GM23248 (cell line): ENCODE measurements at regions not wholly inside any gene's neighbourhood (a gene's known extent, or its start where the extent isn't known, plus 50 kb on each side); places are given as distances from the start of the nearest gene placed in this dataset. TPM values are rescaled to one million over a fixed set of nuclear protein-coding genes. Genes with fewer than 3 reads are reported as not detected.

ENCODE experiments used
- DNase-seq: peaks from one replicate; pipeline ENCODE4 v3.0.0-alpha.2; 2015
- H2AFZ ChIP-seq: fragments of 200-600 bp; sonication (generic); 2 replicates; pipeline ENCODE4 v1.6.1; 2016; ENCODE audit warnings: antibody characterized with exemption
- H3F3A ChIP-seq: fragments of 200-600 bp; sonication (generic); 2 replicates; pipeline ENCODE4 v1.6.1; 2016; ENCODE audit warnings: mild to moderate bottlenecking, antibody characterized with exemption, mixed run types; ENCODE audit not compliant: insufficient read depth
- H3K27ac ChIP-seq: fragments of 200-600 bp; sonication (generic); 2 replicates; pipeline ENCODE4 v1.5.1; 2016; ENCODE audit warnings: mild to moderate bottlenecking
- H3K27me3 ChIP-seq: fragments of 200-600 bp; sonication (generic); replicated peaks from 2 replicates; pipeline ENCODE4 v1.6.1; 2016; ENCODE audit warnings: mild to moderate bottlenecking; ENCODE audit not compliant: insufficient read depth
- H3K36me3 ChIP-seq: fragments of 200-600 bp; sonication (generic); 2 replicates; pipeline ENCODE4 v1.6.1; 2016; ENCODE audit warnings: low read depth, mild to moderate bottlenecking
- H3K4me1 ChIP-seq: fragments of 200-600 bp; sonication (generic); 2 replicates; pipeline ENCODE4 v1.6.1; 2016; ENCODE audit warnings: mild to moderate bottlenecking; ENCODE audit not compliant: insufficient read depth
- H3K4me2 ChIP-seq: fragments of 200-600 bp; sonication (generic); one replicate; pipeline ENCODE4 v1.6.1; 2016; ENCODE audit warnings: mild to moderate bottlenecking; ENCODE audit not compliant: unreplicated experiment
- H3K4me3 ChIP-seq: fragments of 200-600 bp; sonication (generic); 2 replicates; pipeline ENCODE4 v1.5.1; 2016; ENCODE audit warnings: mild to moderate bottlenecking
- H3K79me2 ChIP-seq: fragments of 200-600 bp; sonication (generic); 2 replicates; pipeline ENCODE4 v1.6.1; 2016; ENCODE audit warnings: mild to moderate bottlenecking; ENCODE audit not compliant: insufficient read depth
- H3K9ac ChIP-seq: fragments of 200-600 bp; sonication (generic); 2 replicates; pipeline ENCODE4 v1.6.1; 2016; ENCODE audit warnings: mild to moderate bottlenecking
- H3K9me2 ChIP-seq: fragments of 200-600 bp; sonication (generic); 2 replicates; pipeline ENCODE4 v1.6.1; 2016; ENCODE audit warnings: mixed run types, mild to moderate bottlenecking, moderate library complexity; ENCODE audit not compliant: insufficient read depth
- H3K9me3 ChIP-seq: fragments of 200-600 bp; sonication (generic); one replicate; pipeline ENCODE4 v1.6.1; 2017; ENCODE audit warnings: low read depth
- H4K20me1 ChIP-seq: fragments of 200-600 bp; sonication (generic); 2 replicates; pipeline ENCODE4 v1.6.0; 2016; ENCODE audit not compliant: insufficient read depth
- EZH2 ChIP-seq: fragments of 200-600 bp; sonication (generic); IDR thresholded peaks from 2 replicates; pipeline ENCODE4 v1.6.1; 2018; ENCODE audit warnings: antibody characterized with exemption, mild to moderate bottlenecking; ENCODE audit not compliant: insufficient read depth, poor library complexity, severe bottlenecking
- EZH2phosphoT487 ChIP-seq: fragments of 200-600 bp; sonication (generic); IDR thresholded peaks from 2 replicates; pipeline ENCODE4 v1.6.1; 2018; ENCODE audit warnings: antibody characterized with exemption, moderate library complexity, mild to moderate bottlenecking, low read depth; ENCODE audit not compliant: insufficient read depth
- WGBS, 2 experiments: methylation state at CpG; one replicate each; pipeline ENCODE4 v1.1.6; 2015 to 2017; ENCODE audit warnings: low lambda C conversion rate in 2 of 2, low coverage in 1 of 2; ENCODE audit errors: missing lambda C conversion rate in 2 of 2; 5-methylcytosine and 5-hydroxymethylcytosine counted together
- in situ Hi-C: fragments of 300-500 bp; cut with MboI; formaldehyde crosslinking; loops from 2 replicates; pipeline ENCODE4 v1.15.0; 2020
- small RNA-seq: library from RNA; depleted of rRNA; stranded (forward); fragments of <200 nt; gene quantifications from one replicate; pipeline ENCODE3, GENCODE V24; 2014; ENCODE audit warnings: low read depth, low replicate concordance

DNA sequence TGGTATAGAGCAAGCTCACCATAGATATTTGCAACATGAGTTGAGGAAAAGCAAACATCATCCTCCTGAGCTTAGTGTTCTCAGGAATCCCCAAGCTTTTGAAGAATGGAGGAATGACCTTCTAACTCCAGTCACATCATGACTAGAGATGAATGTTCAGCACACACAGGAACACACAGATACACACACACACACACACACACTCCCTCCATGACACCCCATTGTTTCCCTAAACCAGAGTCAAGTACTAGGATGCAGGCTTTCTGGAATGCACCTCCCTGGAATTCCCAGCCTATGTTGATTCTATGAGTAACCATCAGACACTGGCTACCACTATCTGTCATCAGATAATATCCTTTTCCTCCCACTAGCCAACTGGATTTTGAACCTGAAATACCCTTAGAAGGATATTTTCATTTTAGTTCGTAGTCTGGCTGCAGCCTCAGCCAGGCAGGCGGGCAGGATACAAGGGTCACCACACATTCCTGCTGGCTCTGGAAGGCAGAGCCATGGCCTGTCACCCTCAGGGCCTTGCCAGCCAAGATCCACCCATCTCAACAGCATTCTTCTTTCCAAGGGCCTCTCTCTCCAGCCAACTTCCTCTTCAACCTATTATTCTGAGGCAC is 162.4 kb downstream of the FOXO1 start:
- peak; percentile 81 for DNase-seq
- peak overlapping the region; percentile 46 for H3K27ac ChIP-seq
- H3K9me2 ChIP-seq = no peaks in the 10 kb centered on the region
- H3F3A ChIP-seq = 0 out of 2 replicates have a peak, but pooled peaks cover 10% of the 10 kb centered on the region
- no peak overlapping the region for H3K4me3 ChIP-seq
- H3K36me3 ChIP-seq = no peaks in the 10 kb centered on the region
- WGBS, 2 experiments = 3 to 6% methylated on average over 2 of the region's 2 CpGs
- no peaks in the 10 kb centered on the region for H3K9me3 ChIP-seq
- 0 out of 2 replicates have a peak, but pooled peaks cover 7% of the 10 kb centered on the region for H3K27me3 ChIP-seq
- no peak overlapping the region for H3K4me2 ChIP-seq
- H4K20me1 ChIP-seq = no peaks in the 10 kb centered on the region
- H3K4me1 ChIP-seq = peaks cover 13% of the 10 kb centered on the region; the same call in 1 of the 2 replicates
- H3K79me2 ChIP-seq = no peaks in the 10 kb centered on the region
- H3K9ac ChIP-seq = no peak overlapping the region
- in situ Hi-C loops = no loop called here
- H2AFZ ChIP-seq = no peak overlapping the region
- no peak for TF ChIP-seq EZH2phosphoT487

- H3K27ac ChIP-seq = peak overlapping the region; percentile 46
Observed at GRCh38 chr13:40504641-40505040, 161.8 kb downstream of the FOXO1 start.

DNA sequence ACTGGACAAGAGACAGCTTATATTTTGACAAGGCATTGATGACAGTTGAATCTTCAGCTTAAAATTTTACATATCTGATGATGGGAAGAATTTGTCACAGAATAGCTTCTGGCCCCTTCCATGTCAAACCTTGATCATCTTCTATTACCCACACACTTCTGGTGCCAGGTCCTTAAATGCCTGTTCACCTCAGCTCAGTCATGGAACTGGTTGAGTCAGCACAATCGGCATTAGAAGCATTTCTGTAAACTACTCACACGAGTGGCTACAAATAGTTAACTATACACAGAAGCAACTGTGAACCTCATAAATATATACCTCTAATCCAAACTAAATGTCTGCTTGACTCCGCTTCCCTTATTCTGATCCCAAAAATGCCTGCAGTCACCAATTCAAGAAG is 161.2 kb downstream of the FOXO1 start:
- Histone ChIP-seq H3K4me2 (no peak overlapping the region), H3K9ac (no peak overlapping the region), H3K79me2 (no peaks in the 10 kb centered on the region), H3K4me1 (peaks cover 13% of the 10 kb centered on the region; the same call in 1 of the 2 replicates), H3K36me3 (no peaks in the 10 kb centered on the region), H2AFZ (no peak overlapping the region), H4K20me1 (no peaks in the 10 kb centered on the region), H3K27ac (no peak overlapping the region), H3F3A (0 out of 2 replicates have a peak, but pooled peaks cover 10% of the 10 kb centered on the region), H3K9me2 (no peaks in the 10 kb centered on the region), H3K4me3 (no peak overlapping the region), H3K27me3 (0 out of 2 replicates have a peak, but pooled peaks cover 7% of the 10 kb centered on the region), H3K9me3 (no peaks in the 10 kb centered on the region)
- WGBS, 2 experiments = 79 to 84% methylated on average over 3 of the region's 3 CpGs
- in situ Hi-C loops = no loop called here
- TF ChIP-seq EZH2 = no peak
- no peak for TF ChIP-seq EZH2phosphoT487
- DNase-seq = no peak

More at GRCh38 chr13:40504641-40505040, 161.8 kb downstream of the FOXO1 start:
- no peaks in the 10 kb centered on the region for H3K9me3 ChIP-seq
- no peaks in the 10 kb centered on the region for H3K79me2 ChIP-seq
- in situ Hi-C loops = no loop called here
- TF ChIP-seq EZH2 (no peak), EZH2phosphoT487 (no peak)
- no peaks in the 10 kb centered on the region for H4K20me1 ChIP-seq
- no peak overlapping the region for H3K4me3 ChIP-seq
- H3K9ac ChIP-seq = no peak overlapping the region
- H3K4me2 ChIP-seq = no peak overlapping the region
- 0 out of 2 replicates have a peak, but pooled peaks cover 7% of the 10 kb centered on the region for H3K27me3 ChIP-seq
- H3F3A ChIP-seq = 0 out of 2 replicates have a peak, but pooled peaks cover 10% of the 10 kb centered on the region
- H3K9me2 ChIP-seq = no peaks in the 10 kb centered on the region
- peaks cover 13% of the 10 kb centered on the region; the same call in 1 of the 2 replicates for H3K4me1 ChIP-seq
- no peak overlapping the region for H2AFZ ChIP-seq
- H3K36me3 ChIP-seq = no peaks in the 10 kb centered on the region
- 71 to 74% methylated on average over 4 of the region's 4 CpGs for WGBS, 2 experiments
- no peak for DNase-seq

Small RNAs in the stretch of these regions (small RNA-seq; reads per million reads assigned to genes)
- gene RF00108 (0.50 reads per million), gene RNY3P9 (not detected), gene RPL17P51 (not detected)
